BLaER1 treated with 17β-estradiol and CSF1 and Interleukin-3, amounts not matched to agents 10 nM and 100 nM (cell line): ENCODE measurements at regions not wholly inside any gene's neighbourhood (a gene's known extent, or its start where the extent isn't known, plus 50 kb on each side); places are given as distances from the start of the nearest gene placed in this dataset.
"Not testable (repeated sequence)": the region's sequence is repeated elsewhere in the genome, so short reads cannot be mapped to it uniquely, and the experiment has no call there.

Experiments used
- H3K27ac ChIP-seq, 11 experiments: shearing (Covaris generic); formaldehyde crosslinking; 2 replicates each; pipeline ENCODE4 v1.8.1; 2022
- H3K27me3 ChIP-seq, 11 experiments: shearing (Covaris generic); formaldehyde crosslinking; 2 replicates each; pipeline ENCODE4 v1.8.1; 2022
- H3K36me3 ChIP-seq, 11 experiments: shearing (Covaris generic); formaldehyde crosslinking; 2 replicates each; pipeline ENCODE4 v1.8.1; 2022
- H3K4me1 ChIP-seq, 10 experiments: shearing (Covaris generic); formaldehyde crosslinking; 2 replicates each; pipeline ENCODE4 v1.8.1; 2022
- H3K4me2 ChIP-seq, 11 experiments: shearing (Covaris generic); formaldehyde crosslinking; 2 replicates each; pipeline ENCODE4 v1.8.1; 2022
- H3K4me3 ChIP-seq, 10 experiments: shearing (Covaris generic); formaldehyde crosslinking; 2 replicates each; pipeline ENCODE4 v1.8.1; 2022
- H3K9ac ChIP-seq, 11 experiments: shearing (Covaris generic); formaldehyde crosslinking; 2 replicates each; pipeline ENCODE4 v1.8.1; 2022
- H3K9me3 ChIP-seq, 11 experiments: shearing (Covaris generic); formaldehyde crosslinking; replicated peaks in 1 of 11; 2 replicates each; pipeline ENCODE4 v1.8.1; 2022
- H4K20me1 ChIP-seq, 11 experiments: shearing (Covaris generic); formaldehyde crosslinking; 2 replicates each; pipeline ENCODE4 v1.8.1; 2022
- Cebpa-rat ChIP-seq, 11 experiments: shearing (Covaris generic); IDR thresholded peaks; 2 replicates each; pipeline ENCODE4 v1.8.1; 2022

- Histone ChIP-seq H3K4me2 (no peak overlapping the region), H4K20me1 (no peaks in the 10 kb centered on the region; a peak in 1 of 22 replicates), H3K27ac (no peak overlapping the region), H3K27me3 (peaks cover 41 to 92% (median 78%) of the 10 kb centered on the region in 11 experiments), H3K9me3 (0 out of 22 replicates have a peak, but pooled peaks cover 0 to 5% (median 0%) of the 10 kb centered on the region in 11 experiments), H3K4me3 (no peak overlapping the region), H3K4me1 (no peaks in the 10 kb centered on the region), H3K36me3 (no peaks in the 10 kb centered on the region), H3K9ac (no peak overlapping the region)
- TF ChIP-seq Cebpa-rat (IDR thresholded peaks at IDR 0.05), result no peak
These were observed 189.6 kb downstream of the TMEM47 start for GRCh38 chrX:34467437-34467836.

- not testable (repeated sequence) for H3K36me3 ChIP-seq, H3K4me1 ChIP-seq, H3K4me2 ChIP-seq, H4K20me1 ChIP-seq, H3K27ac ChIP-seq, H3K9me3 ChIP-seq, H3K4me3 ChIP-seq, H3K9ac ChIP-seq
- H3K27me3 ChIP-seq, result peaks cover 37 to 96% (median 87%) of the 10 kb centered on the region in 11 experiments
These were observed 193.9 kb downstream of the TMEM47 start for GRCh38 chrX:34463220-34463619.

- H3K4me2 ChIP-seq, H3K4me1 ChIP-seq, H3K36me3 ChIP-seq, H3K4me3 ChIP-seq, H4K20me1 ChIP-seq, H3K27ac ChIP-seq, H3K9ac ChIP-seq: not testable (repeated sequence)
- peaks cover 38 to 98% (median 88%) of the 10 kb centered on the region in 11 experiments for H3K27me3 ChIP-seq
- H3K9me3 ChIP-seq, result peaks cover 0 to 13% (median 9%) of the 10 kb centered on the region in 11 experiments; a peak in 10 of 22 replicates
These were observed 199.2 kb downstream of the TMEM47 start for GRCh38 chrX:34457850-34458249.

- Histone ChIP-seq H3K4me1 (no peaks in the 10 kb centered on the region), H3K9me3 (peaks cover 7 to 27% (median 13%) of the 10 kb centered on the region in 11 experiments; a peak in 18 of 22 replicates), H3K4me2 (no peak overlapping the region), H3K4me3 (no peak overlapping the region), H3K9ac (no peak overlapping the region), H3K27me3 (peaks cover 70 to 100% (median 92%) of the 10 kb centered on the region in 11 experiments), H3K36me3 (no peaks in the 10 kb centered on the region), H3K27ac (no peak overlapping the region), H4K20me1 (no peaks in the 10 kb centered on the region)
- no peak for TF ChIP-seq Cebpa-rat (IDR thresholded peaks at IDR 0.05)
These were observed 219.5 kb downstream of the TMEM47 start for GRCh38 chrX:34437586-34437985.

GRCh38 chrX:34426334-34426733, 230.8 kb downstream of the TMEM47 start:
- H3K27me3 ChIP-seq, result peaks cover 24 to 70% (median 46%) of the 10 kb centered on the region in 11 experiments; a peak in 21 of 22 replicates
- H3K9ac ChIP-seq, result no peak overlapping the region
- TF ChIP-seq Cebpa-rat (IDR thresholded peaks at IDR 0.05), result no peak
- H4K20me1 ChIP-seq, result no peaks in the 10 kb centered on the region
- no peaks in the 10 kb centered on the region for H3K36me3 ChIP-seq
- no peaks in the 10 kb centered on the region for H3K9me3 ChIP-seq
- no peak overlapping the region for H3K4me3 ChIP-seq
- no peak overlapping the region for H3K4me2 ChIP-seq
- H3K4me1 ChIP-seq, result no peaks in the 10 kb centered on the region
- H3K27ac ChIP-seq, result no peak overlapping the region

GRCh38 chrX:34406580-34406979, 250.5 kb downstream of the TMEM47 start:
- peaks cover 80 to 100% (median 99%) of the 10 kb centered on the region in 11 experiments for H3K27me3 ChIP-seq
- H3K9me3 ChIP-seq, result peaks cover 0 to 11% (median 0%) of the 10 kb centered on the region in 11 experiments; a peak in 1 of 22 replicates
- TF ChIP-seq Cebpa-rat (IDR thresholded peaks at IDR 0.05), result no peak
- no peak overlapping the region for H3K9ac ChIP-seq
- no peak overlapping the region for H3K4me2 ChIP-seq
- H3K27ac ChIP-seq, result no peak overlapping the region
- H3K36me3 ChIP-seq, result no peaks in the 10 kb centered on the region
- no peaks in the 10 kb centered on the region for H3K4me1 ChIP-seq
- no peak overlapping the region for H3K4me3 ChIP-seq
- H4K20me1 ChIP-seq, result 0 out of 22 replicates have a peak, but pooled peaks cover 0 to 6% (median 0%) of the 10 kb centered on the region in 11 experiments

GRCh38 chrX:34404386-34405070, 252.6 kb downstream of the TMEM47 start:
- no peak overlapping the region for H3K27ac ChIP-seq
- 0 out of 22 replicates have a peak, but pooled peaks cover 0 to 5% (median 0%) of the 10 kb centered on the region in 11 experiments for H4K20me1 ChIP-seq
- peaks cover 0 to 8% (median 0%) of the 10 kb centered on the region in 11 experiments; a peak in 1 of 22 replicates for H3K9me3 ChIP-seq
- H3K4me1 ChIP-seq, result no peaks in the 10 kb centered on the region
- TF ChIP-seq Cebpa-rat (IDR thresholded peaks at IDR 0.05), result no peak
- H3K4me3 ChIP-seq, result no peak overlapping the region
- no peak overlapping the region for H3K4me2 ChIP-seq
- no peaks in the 10 kb centered on the region for H3K36me3 ChIP-seq
- H3K27me3 ChIP-seq, result peaks cover 70 to 95% (median 89%) of the 10 kb centered on the region in 11 experiments
- H3K9ac ChIP-seq, result no peak overlapping the region

- no peak overlapping the region for H3K4me3 ChIP-seq
- H3K9ac ChIP-seq, result no peak overlapping the region
- no peak overlapping the region for H3K27ac ChIP-seq
- H3K4me2 ChIP-seq, result no peak overlapping the region
- no peak for TF ChIP-seq Cebpa-rat (IDR thresholded peaks at IDR 0.05)
- 0 out of 22 replicates have a peak, but pooled peaks cover 0 to 5% (median 0%) of the 10 kb centered on the region in 11 experiments for H4K20me1 ChIP-seq
- H3K36me3 ChIP-seq, result no peaks in the 10 kb centered on the region
- H3K27me3 ChIP-seq, result peaks cover 65 to 94% (median 86%) of the 10 kb centered on the region in 11 experiments
- no peaks in the 10 kb centered on the region for H3K4me1 ChIP-seq
- H3K9me3 ChIP-seq, result no peaks in the 10 kb centered on the region
These were observed 255.7 kb downstream of the TMEM47 start for GRCh38 chrX:34401411-34401810.

- no peak for TF ChIP-seq Cebpa-rat (IDR thresholded peaks at IDR 0.05)
- Histone ChIP-seq H3K36me3 (no peaks in the 10 kb centered on the region), H3K4me1 (peaks cover 0 to 40% (median 0%) of the 10 kb centered on the region in 10 experiments; a peak in 6 of 20 replicates), H3K9me3 (peaks cover 0 to 12% (median 0%) of the 10 kb centered on the region in 11 experiments; a peak in 2 of 22 replicates), H3K27ac (peak overlapping the region in 5 of 11 experiments; percentile 11 to 84 (median 67); a peak in 8 of 22 replicates), H4K20me1 (no peaks in the 10 kb centered on the region; a peak in 1 of 22 replicates), H3K4me2 (peak overlapping the region in 2 of 11 experiments; percentile 15 to 31; a peak in 3 of 22 replicates), H3K4me3 (no peak overlapping the region), H3K9ac (peak overlapping the region in 3 of 11 experiments; percentile 2 to 52 (median 35); a peak in 4 of 22 replicates), H3K27me3 (peaks cover 67 to 92% (median 87%) of the 10 kb centered on the region in 11 experiments)
These were observed 250.3 kb upstream of the FAM47A start for GRCh38 chrX:34382416-34382815.
